ENCODE measurements at regions not wholly inside any gene's neighbourhood (a gene's known extent, or its start where the extent isn't known, plus 50 kb on each side); places are given as distances from the start of the nearest gene placed in this dataset.
"Not testable (repeated sequence)": the region's sequence is repeated elsewhere in the genome, so short reads cannot be mapped to it uniquely, and the experiment has no call there.

GRCh38 chr5:34186108-34186507, 143.1 kb upstream of the C1QTNF3 start:
- TF ChIP-seq CTCF (IDR thresholded peaks at IDR 0.05; ENCODE audit: low read depth, low read length); EZH2phosphoT487 (IDR thresholded peaks at IDR 0.05; ENCODE audit: low read depth): not testable (repeated sequence)

Measured in OCI-LY3 (cell line).